CD4-positive, alpha-beta T cell treated with Interleukin-17A for 1 hour (primary cell): ENCODE measurements at regions not wholly inside any gene's neighbourhood (a gene's known extent, or its start where the extent isn't known, plus 50 kb on each side); places are given as distances from the start of the nearest gene placed in this dataset.

Source experiments
- DNase-seq: peaks from one replicate; pipeline ENCODE4 v3.0.0-alpha.2; 2020

DNA sequence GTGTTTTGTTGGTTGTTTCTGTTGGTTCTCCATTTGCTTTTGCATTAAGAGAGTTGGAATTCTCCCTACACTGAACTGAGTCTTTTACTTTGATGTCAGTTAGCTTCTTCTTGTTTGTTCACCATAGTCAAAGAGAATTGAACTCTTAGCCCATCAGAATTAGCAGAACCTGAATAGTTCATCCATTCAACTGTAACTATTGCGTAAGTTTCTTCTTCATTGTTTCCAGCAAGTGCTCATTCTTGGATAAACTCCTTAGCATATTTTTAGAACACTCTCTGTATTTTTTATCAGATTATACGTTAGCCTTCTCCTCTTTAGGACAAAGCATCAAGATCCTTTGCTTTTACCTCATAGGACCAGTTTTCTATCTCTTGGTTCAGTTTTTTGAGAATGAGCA lies 128.4 kb upstream of the RAB11FIP2 start:
- no peak for DNase-seq

DNA sequence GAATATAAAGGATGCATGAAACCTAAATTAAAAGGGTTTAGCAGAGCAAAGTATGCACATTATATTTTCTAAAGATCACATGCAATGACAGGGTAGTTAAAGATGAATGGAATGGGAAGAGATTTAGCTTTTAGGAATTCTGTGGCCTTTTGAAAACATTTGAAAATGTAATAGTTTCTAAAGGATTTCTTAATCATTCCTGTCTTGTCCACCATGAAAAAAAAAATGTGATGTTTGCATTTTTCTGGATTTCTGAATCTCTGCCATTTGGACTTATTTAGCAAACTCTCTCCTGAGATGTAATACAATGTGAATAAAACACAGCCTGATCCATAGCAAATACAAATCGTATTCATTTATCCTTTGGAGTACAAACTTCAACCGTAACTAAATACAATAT lies 126.6 kb upstream of the RAB11FIP2 start:
- DNase-seq, result no peak

DNA sequence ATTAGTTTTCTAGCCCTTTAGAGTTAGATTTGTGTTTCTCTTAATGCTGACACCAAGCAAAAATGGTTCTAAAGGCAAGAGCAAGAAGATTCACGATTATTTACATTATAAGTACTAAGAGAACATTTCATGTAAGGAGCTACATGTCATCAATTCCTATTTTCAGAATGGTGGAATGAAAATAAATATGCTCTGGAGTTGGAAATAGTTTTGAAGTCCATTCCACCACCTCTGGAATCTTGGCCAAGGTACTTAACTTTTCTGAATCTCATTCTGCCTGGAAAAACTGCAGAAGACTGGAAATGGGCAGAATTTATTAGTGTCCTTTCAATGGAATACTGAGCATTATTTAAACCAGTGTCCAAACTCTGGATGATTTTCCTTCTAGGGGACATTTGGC lies 125.1 kb upstream of the RAB11FIP2 start:
- no peak for DNase-seq

DNA sequence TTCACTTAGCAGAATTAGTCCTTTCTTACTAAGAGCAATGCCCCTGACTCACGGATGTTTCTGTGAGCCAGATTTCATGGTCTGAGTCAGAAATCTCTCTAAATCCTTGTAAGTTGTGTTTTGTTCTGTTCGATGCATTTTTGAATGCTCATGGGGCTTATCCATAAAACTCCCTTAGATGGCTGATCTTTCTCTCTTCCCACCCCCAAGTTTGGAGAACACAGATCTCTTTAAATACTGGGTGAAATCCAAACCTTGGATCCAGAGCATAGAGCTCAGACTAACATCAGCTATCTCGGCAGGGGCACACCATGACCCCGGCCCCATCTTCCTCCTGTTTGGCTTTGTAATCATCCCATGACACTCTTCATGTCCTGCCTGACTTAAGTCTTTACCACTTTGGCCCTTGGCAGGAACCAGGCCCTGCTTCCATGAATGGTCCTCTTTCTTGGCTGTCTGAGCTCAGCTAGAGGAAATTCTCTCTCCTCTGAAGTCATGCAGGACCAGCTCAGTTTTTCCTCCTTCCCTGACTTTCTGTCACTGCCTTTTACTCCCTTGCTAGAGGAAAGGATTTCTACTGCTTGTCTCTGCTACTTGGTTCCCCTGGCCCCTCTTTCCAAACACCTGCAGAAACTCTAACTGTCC lies 120.4 kb upstream of the RAB11FIP2 start:
- DNase-seq, result no peak

DNA sequence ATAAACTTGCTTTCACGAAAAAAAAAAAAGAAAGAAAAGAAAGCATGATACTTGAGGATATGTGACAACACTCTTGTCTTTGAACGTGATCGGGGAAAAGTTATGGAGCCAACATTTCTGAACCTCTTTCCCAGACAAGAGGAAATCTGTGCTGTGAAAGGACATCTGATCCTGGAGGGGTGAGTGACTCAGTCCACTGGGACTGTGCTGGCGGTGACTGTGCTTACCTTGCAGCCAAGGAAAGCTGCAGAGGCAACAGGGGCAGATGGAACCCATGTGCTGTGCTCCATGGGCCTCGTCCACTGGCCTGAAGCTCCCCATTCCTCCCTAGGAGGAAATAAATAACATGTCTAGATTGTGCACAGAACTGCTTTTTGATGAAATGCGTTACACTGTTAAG lies 116.5 kb upstream of the RAB11FIP2 start:
- no peak for DNase-seq

DNA sequence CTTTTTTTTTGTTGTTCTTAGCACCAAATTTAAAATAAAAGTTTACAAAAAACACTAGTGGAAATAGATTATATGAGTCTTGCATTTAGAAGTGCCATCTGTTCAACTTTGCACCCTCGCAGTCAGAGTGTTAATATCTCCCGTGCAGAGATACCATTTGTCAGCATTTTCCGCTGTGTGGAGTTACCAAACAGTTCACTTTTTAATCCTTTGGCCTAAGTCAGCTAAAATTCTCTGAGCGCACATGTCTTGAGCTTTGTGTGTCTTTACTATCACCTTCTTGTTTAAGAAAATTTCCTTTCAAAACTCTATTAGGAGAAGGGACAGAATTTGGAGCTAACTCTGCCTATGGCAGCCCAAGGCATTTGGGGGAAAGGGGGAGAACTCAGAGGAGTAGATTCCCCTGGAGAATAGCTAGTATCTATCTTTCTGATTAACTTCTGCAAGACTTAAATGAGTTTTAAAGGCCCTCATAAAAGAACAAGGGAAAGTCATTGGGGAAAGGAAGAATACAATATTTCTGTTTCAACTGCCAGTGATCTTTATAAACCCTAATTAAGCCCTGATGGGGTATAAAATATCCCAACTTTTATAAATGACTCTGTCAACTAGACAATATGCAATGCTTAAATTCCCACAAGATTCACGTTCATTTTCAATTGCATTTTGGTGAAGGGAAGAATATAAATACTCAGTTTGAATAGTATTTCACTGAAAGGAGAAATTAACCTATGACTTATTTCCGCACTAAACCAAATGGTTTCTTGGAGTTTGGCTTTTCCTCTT lies 114.9 kb upstream of the RAB11FIP2 start:
- no peak for DNase-seq

DNA sequence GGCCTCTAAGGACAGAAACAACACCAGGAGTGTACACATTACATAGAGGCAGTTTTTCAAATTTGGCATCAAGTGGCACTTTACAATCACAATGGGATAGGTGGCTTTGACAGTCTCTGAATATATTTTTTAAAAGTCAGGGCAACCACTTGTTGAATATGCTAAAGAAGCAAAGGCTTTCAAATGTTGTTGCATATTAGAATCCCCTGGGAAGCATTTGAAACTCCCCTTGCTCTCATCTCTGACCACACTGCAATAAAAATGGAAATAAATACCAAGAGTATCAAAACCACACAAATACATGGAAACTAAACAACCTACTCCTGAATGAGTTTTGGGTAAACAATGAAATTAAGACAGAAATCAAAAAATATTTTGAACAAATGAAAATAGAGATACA lies 106.5 kb upstream of the RAB11FIP2 start:
- no peak for DNase-seq

DNA sequence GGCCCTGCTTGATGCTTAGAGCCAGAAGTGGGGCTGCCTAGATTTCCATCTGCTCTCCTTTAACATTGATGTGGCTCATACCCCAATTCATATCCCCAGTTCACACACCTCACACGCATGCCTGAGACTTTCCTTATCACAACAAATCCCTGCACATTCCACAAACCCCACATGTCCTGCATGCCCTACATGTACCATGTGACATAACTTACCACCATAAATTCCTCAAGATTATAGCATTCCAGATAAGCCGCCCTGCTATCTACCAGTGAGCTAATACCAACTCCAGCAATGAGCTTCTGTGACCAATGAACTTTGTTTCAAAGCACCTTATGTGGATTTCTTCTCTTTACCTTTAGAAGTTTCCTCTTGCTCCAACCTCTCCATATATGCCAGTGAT lies 104.7 kb upstream of the RAB11FIP2 start:
- DNase-seq, result no peak

DNA sequence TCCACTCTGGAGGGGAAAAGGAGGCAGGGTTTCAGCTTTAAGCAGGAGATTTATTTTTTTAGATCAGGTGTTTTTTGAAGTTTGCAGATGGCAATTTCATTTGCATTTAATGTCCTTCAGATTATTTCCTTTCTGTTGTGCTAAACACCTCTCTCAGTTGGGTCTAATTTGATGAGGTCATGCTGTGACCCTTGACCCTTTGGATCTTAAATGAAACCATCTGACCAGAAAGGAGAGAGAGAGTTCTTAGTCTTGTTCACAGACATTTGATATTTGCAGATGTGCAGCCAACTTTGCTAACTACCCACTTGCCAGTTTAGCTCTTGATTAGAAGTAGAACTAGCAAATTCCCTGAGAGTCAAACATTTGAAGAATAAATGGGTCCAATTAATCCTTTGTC lies 101.5 kb upstream of the RAB11FIP2 start:
- DNase-seq, result no peak

DNA sequence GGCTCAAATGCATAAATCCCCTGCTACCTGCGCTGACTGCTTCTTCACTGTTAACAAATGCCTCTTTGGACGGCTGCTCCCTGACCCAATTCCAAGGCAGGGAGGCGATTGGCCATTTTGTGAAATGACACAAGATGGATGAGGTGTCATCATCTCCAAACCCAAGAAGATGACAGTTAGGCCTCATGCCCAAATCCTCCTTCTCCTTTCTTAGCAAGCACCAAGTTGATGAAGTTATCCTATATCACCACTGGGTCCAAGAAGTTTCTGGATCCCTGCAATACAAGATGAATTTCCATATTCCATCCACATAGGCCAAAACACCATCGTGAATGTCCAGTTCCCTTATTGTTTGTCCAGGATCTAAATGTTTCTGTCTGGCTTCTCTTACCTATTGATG lies 98.5 kb upstream of the RAB11FIP2 start:
- no peak for DNase-seq

DNA sequence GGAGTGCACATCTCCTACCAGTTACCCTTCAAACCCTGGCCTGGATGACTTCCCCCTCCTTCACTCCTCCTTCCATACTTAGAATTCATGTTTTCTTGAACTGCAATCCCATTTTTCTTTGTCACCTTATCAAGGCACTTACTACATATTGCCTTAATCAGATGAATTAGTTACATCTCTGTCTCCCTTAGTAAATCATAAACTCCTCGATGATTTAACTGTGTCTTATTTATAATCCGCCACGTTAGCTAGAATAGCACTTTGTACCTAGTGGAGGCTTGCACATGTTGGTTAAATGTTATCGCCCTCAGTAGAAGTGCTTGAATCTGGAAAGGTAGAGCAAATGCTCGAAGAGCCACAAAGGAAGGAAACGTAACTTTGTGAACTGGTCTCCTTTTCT lies 94.7 kb upstream of the RAB11FIP2 start:
- DNase-seq, result no peak

DNA sequence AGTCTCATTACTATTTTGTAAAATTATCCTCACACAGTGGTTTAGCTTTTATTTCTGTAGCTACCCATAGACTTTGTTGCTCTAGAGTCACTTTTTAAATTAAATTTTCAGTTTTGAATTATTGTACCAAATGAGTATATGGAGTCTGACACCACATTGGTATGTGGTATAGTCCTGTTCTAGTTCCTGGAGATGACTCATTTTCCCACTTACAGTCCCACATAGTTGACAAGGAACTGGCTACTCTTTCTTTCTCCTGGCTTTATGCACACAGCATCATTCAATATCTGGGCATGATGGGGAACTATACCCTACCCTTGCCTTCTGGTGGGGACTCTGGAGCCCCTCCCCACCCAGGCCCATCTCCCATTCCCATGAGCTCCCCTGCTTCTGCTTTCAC lies 92.6 kb upstream of the RAB11FIP2 start:
- no peak for DNase-seq

DNA sequence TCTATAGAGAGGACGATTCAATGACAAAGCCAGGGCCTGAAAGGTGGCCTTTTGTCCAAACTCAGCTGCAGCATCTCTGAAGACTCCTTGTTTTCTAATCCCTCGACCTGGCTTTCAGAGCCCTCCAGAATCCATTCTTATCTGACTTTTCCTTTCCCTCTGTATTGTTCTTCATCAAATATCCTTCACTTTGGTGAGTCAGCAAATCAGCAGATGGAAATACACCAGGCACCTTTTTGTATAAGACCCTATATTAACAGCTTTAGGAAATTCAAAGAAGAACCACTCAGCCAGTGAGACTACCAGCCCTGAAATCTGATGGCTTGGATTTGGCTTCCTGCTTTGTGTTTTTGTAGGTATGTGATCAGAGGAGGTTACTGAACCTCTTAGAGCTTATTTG lies 81.9 kb upstream of the RAB11FIP2 start:
- no peak for DNase-seq

DNA sequence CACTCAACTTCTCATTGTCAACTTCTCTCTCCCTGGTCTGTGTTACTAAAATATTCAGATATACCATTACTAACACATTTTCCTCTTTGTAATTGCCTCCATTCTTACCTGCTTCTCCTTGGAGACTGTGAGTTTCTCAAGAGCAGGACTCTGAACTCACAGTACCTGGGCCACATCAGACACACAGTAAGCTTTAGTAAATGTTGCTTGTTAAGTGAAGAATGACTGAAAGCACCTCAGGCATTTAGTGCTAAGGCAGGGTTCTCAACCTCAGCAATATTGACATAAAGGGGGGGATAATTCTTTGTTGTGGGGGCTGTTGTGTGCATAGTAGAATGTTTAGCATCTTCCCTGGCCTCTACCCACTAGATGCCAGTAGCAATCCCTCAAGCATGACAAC lies 72.0 kb upstream of the RAB11FIP2 start:
- no peak for DNase-seq

DNA sequence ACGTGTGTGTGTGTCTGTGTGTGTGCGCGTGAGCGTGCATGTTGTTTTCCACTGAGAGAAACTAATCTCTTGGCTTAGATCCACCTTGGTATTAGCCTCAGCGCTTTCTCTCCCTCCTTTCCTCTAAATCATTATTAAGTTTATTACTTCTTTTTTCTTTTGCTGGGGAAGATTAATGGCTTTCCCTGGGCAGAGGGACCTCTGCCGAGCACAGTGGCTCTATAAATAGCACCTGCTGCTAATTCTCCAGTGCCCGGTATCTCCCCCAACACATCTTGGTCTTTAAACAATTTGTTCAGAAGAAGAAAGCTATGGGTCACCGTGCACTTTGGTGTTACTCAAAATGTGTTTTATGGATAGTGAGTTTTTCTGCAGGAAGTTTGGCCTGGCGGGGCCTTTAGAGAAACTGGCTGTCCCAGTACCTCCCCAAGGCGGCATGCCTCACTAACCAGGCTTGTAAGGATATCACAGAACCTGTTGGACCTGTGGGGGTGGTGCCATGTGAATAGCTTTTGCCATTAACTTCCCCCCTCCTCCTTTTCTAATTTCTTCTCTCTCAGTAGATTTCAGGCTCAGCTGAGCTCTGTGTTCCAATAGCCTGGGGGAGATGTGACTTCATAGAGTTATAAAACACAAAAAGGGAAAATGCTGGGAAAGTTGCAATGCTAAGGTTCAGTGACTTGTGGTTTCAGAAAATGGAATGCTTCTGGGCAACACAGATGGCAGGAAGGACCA lies 70.1 kb upstream of the RAB11FIP2 start:
- DNase-seq, result no peak

DNA sequence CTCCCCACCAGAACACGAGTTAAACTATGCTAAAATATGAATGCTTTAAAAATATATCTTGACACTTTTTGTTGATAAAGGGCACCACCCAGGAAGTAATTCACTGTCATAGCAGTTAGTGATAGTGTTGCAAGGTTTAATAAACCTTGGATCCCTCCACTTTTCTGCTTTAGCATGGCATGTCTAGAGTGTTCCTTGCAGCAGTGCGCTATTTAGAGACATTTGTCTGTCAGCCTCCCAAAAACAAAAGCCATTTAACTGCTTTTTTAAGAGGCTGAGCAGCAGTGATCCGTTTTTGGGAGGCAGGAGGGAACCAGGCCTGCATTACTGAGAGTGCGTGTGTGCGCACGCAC lies 69.6 kb upstream of the RAB11FIP2 start:
- DNase-seq, result no peak

DNA sequence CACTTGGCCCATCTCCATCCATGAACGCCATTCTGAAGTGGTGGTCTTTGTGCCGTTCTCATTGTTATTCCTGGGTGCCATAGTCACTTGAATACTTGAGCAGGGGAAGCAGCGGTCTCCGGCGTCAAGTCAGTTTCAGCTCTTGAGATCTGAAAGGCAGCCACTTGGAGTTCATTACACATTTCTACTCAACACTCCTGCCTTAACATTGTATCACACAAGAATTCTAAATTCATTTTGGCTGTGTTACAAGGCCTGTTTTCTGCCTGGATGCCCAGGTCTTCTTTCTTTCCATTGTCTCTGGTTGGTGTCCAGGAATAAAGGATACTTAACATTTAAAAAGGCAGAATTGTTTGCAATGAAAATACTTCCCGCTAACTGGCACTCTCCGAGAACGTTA lies 69.0 kb upstream of the RAB11FIP2 start:
- no peak for DNase-seq

DNA sequence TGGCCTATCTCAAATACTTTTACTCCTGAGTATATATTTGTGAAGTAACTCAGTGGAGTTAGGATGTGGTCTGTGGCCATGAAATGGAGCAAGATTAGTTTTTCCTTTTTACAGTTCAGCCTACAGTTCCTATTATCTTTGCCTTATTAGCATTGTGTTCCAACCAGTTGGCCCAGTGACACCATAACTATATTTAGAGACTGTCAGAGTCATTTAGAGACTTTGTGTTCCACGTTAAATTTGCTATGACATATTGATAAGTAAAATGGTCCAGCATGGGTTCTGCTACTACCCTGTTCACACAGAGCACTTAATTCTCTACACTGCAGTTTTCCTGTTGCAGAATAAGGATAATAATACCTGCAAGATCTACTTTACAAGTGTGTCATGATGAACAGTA lies 68.3 kb upstream of the RAB11FIP2 start:
- no peak for DNase-seq

DNA sequence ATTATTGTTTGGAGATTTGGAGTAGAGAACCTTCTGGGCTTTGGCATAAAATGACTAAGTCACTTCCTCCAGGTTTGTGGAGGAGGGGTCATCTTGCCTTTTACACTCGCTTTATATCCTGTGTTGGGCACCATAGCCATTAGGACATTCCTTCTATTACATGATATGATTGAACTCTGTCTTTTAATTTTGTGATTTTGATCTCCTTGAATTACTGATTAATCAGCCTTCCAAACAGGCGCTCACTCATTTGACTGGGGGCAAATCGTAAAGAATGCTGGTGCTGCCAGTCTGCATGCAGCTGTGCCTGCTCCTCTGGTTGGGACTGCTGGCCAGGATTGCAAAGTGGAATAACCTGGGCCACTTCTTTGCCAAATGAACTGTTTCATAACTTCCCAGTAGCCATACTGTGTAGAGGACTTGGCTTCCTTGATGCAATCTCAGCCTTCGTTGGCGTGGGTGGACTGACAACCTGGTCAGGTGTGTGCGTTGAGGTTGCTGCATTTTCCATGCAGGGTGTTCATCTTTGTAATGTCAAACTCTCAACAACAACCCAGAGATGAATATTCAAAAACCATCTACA lies 65.9 kb upstream of the RAB11FIP2 start:
- DNase-seq, result no peak

DNA sequence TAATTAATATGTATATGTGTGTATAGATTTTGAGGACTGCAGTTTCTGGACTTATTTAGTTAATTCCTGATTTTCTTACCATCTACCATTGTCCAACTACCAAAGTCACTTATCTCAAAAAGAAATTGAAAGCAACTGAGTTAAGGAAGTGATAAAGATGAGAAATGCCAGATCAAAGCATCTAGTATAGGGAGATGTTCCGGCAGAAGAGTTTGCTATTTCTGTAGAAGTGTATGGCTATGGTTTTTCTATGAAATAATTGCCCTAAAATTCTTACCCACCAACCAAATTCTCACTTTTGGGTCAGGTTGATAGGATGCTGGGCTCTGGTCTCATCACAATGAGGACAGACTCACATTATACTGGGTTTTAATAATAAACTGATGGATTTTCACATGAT lies 64.0 kb upstream of the RAB11FIP2 start:
- DNase-seq, result no peak

DNA sequence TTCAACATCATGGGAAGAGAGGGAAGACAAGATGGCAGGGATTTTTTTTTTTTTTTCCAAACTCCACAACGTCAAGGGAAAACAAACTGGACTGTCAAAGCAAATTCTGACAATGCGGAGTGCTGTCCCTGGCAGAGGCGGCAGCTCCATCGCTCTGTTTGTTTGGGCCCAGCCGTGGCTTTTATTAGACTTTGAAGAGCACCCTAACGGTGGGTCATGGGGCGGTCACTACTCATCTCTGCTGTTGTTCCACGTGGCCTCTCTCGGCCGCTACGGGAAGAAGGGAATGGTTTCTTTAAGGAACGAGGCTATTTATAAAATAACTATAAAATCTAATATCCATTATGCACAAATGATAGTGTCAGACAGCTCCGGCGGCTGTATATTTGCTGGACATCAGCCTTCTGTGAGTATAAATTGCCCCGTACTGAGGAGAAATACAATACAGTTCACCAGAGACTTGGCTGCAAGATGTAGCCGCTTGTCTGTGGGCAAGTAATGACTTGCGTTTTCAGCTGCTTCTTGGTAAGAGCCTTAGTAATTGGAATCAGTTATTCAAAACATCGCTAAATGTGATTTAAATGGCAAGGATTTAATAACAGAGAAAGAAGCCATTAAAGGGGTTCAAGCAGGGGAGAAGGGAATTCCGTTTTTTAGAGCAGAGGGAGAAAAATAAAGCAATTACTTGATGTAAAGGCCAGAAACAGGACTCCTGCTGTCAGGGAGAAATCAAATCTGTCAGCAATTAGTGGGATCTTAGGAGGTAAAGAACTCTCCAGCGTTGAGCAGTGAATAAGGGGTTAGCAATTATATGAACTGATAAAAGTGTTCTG lies 61.7 kb upstream of the RAB11FIP2 start:
- no peak for DNase-seq

DNA sequence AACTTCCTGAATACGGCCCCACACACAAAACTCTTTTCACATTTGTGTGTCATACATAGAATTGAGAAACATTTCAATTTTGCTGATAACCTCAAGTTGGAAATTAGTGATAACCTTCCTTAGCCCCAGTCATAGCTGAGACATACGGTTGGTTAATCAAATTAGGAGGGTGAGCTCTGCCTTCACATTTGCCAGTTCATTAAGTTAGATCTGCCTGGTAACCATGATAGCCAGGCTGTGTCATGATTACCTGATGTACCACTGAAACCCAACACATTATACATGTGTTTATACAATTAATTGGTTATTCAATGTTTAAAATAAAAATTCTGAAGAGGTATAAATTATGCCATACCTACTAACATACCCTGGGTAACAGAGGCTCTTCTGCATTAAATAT lies 60.8 kb upstream of the RAB11FIP2 start:
- DNase-seq, result no peak

DNA sequence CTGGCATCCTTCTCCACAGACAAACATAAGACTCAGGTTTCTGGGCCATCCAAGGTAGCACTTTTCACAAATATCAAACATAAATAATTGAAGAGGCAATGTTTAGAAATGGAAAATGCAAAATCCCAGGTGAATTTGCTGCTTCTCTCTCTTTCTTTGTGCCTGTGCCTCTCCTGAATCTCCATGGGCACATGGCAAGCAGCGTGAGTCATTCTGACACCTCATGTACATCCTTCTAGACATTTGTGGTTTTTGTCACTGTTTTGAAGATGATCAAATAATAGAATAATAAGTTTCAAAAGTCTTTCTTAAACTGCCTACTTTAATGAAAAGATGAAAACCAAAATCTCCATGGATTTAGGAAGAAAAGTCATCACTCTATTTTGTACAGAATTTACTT lies 60.3 kb upstream of the RAB11FIP2 start:
- DNase-seq, result no peak
